GM18517 (cell line): ENCODE measurements at regions not wholly inside any gene's neighbourhood (a gene's known extent, or its start where the extent isn't known, plus 50 kb on each side); places are given as distances from the start of the nearest gene placed in this dataset.

ENCODE experiments used
- ATAC-seq: cut with Tn5 transposase; IDR thresholded peaks from one replicate; pipeline ENCODE4 v1.9.1; 2021; ENCODE audit warnings: mild to moderate bottlenecking, moderate library complexity; ENCODE audit not compliant: unreplicated experiment

GRCh38 chr6:22878324-22878701 lies 308.9 kb downstream of the HDGFL1 start:
- ATAC-seq, result no peak

GRCh38 chr6:22878706-22879105 lies 309.3 kb downstream of the HDGFL1 start:
- ATAC-seq, result no peak

- no peak for ATAC-seq
Observed at GRCh38 chr6:22880686-22881433, 311.5 kb downstream of the HDGFL1 start.

- ATAC-seq, result no peak
Observed at GRCh38 chr6:22882581-22882980, 313.2 kb downstream of the HDGFL1 start.

- no peak for ATAC-seq
Observed at GRCh38 chr6:22883061-22883717, 313.8 kb downstream of the HDGFL1 start.

GRCh38 chr6:22884456-22884855 lies 315.1 kb downstream of the HDGFL1 start:
- no peak for ATAC-seq

GRCh38 chr6:22886650-22887581 lies 317.6 kb downstream of the HDGFL1 start:
- no peak for ATAC-seq

GRCh38 chr6:22888163-22888752 lies 318.9 kb downstream of the HDGFL1 start:
- no peak for ATAC-seq

GRCh38 chr6:22891934-22892333 lies 322.6 kb downstream of the HDGFL1 start:
- no peak for ATAC-seq

- no peak for ATAC-seq
Observed at GRCh38 chr6:22892452-22892851, 323.1 kb downstream of the HDGFL1 start.

- no peak for ATAC-seq
Observed at GRCh38 chr6:22896696-22897095, 327.3 kb downstream of the HDGFL1 start.

GRCh38 chr6:22899426-22899825 lies 330.1 kb downstream of the HDGFL1 start:
- no peak for ATAC-seq

GRCh38 chr6:22903826-22904225 lies 334.5 kb downstream of the HDGFL1 start:
- ATAC-seq, result no peak

- ATAC-seq, result no peak
Observed at GRCh38 chr6:22904431-22904830, 335.1 kb downstream of the HDGFL1 start.

- ATAC-seq, result no peak
Observed at GRCh38 chr6:22906091-22906549, 336.8 kb downstream of the HDGFL1 start.

- no peak for ATAC-seq
Observed at GRCh38 chr6:22907085-22907484, 337.7 kb downstream of the HDGFL1 start.

GRCh38 chr6:22910370-22910769 lies 341.0 kb downstream of the HDGFL1 start:
- no peak for ATAC-seq

- no peak for ATAC-seq
Observed at GRCh38 chr6:22913612-22914011, 344.2 kb downstream of the HDGFL1 start.

- ATAC-seq, result no peak
Observed at GRCh38 chr6:22917344-22917743, 348.0 kb downstream of the HDGFL1 start.

GRCh38 chr6:22921828-22922227 lies 352.5 kb downstream of the HDGFL1 start:
- no peak for ATAC-seq

- ATAC-seq, result no peak
Observed at GRCh38 chr6:22925304-22925835, 356.0 kb downstream of the HDGFL1 start.
